ENCODE measurements at regions not wholly inside any gene's neighbourhood (a gene's known extent, or its start where the extent isn't known, plus 50 kb on each side); places are given as distances from the start of the nearest gene placed in this dataset.

DNA sequence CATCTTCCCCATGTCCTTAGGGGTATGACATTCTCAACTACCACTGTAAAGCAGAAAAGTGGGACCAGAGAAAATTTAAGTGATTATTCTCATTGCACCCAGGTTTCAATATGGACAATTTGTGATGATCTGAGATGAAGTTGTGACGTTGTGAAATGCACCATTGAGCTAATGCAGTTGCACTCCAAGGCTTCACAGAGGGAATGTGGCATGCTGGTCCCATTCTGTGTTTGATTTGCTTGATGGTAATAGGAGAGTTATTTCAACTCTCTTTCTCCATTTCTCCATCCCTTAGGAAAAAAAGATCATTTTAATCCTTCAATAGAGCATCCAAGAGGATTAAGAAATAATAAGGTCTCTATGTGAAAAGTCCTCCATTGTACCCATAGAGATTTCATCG lies 136.6 kb downstream of the SLC30A10 start:
- no peak for TF ChIP-seq ZNF621 (tag by site-specific recombination; IDR thresholded peaks at IDR 0.05)
- no peak for TF ChIP-seq ZIC2 (tag by site-specific recombination; IDR thresholded peaks at IDR 0.05)
- TF ChIP-seq, protein P1, sequence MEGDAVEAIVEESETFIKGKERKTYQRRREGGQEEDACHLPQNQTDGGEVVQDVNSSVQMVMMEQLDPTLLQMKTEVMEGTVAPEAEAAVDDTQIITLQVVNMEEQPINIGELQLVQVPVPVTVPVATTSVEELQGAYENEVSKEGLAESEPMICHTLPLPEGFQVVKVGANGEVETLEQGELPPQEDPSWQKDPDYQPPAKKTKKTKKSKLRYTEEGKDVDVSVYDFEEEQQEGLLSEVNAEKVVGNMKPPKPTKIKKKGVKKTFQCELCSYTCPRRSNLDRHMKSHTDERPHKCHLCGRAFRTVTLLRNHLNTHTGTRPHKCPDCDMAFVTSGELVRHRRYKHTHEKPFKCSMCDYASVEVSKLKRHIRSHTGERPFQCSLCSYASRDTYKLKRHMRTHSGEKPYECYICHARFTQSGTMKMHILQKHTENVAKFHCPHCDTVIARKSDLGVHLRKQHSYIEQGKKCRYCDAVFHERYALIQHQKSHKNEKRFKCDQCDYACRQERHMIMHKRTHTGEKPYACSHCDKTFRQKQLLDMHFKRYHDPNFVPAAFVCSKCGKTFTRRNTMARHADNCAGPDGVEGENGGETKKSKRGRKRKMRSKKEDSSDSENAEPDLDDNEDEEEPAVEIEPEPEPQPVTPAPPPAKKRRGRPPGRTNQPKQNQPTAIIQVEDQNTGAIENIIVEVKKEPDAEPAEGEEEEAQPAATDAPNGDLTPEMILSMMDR (tag by site-specific recombination; IDR thresholded peaks at IDR 0.05) = no peak
- no peak for TF ChIP-seq ZNF214 (tag by site-specific recombination; IDR thresholded peaks at IDR 0.05; ENCODE audit: borderline replicate concordance)
- TF ChIP-seq, protein P2, sequence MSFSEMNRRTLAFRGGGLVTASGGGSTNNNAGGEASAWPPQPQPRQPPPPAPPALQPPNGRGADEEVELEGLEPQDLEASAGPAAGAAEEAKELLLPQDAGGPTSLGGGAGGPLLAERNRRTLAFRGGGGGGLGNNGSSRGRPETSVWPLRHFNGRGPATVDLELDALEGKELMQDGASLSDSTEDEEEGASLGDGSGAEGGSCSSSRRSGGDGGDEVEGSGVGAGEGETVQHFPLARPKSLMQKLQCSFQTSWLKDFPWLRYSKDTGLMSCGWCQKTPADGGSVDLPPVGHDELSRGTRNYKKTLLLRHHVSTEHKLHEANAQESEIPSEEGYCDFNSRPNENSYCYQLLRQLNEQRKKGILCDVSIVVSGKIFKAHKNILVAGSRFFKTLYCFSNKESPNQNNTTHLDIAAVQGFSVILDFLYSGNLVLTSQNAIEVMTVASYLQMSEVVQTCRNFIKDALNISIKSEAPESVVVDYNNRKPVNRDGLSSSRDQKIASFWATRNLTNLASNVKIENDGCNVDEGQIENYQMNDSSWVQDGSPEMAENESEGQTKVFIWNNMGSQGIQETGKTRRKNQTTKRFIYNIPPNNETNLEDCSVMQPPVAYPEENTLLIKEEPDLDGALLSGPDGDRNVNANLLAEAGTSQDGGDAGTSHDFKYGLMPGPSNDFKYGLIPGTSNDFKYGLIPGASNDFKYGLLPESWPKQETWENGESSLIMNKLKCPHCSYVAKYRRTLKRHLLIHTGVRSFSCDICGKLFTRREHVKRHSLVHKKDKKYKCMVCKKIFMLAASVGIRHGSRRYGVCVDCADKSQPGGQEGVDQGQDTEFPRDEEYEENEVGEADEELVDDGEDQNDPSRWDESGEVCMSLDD (tag by site-specific recombination; IDR thresholded peaks at IDR 0.05) = no peak
